Smooth muscle cell (in vitro differentiated cells): ENCODE measurements at regions not wholly inside any gene's neighbourhood (a gene's known extent, or its start where the extent isn't known, plus 50 kb on each side); places are given as distances from the start of the nearest gene placed in this dataset.

Experiments
- DNase-seq: peaks from one replicate; lab custom pipeline; 2025; ENCODE audit not compliant: unreplicated experiment; lab: John Stamatoyannopoulos, UW
- H2AFZ ChIP-seq: fragments of 200-600 bp; sonication (generic); 2 replicates; pipeline ENCODE4 v1.6.0; 2016; ENCODE audit warnings: antibody characterized with exemption, low read depth, mild to moderate bottlenecking
- H3F3A ChIP-seq: fragments of 200-600 bp; sonication (generic); 2 replicates; pipeline ENCODE4 v1.6.0; 2017; ENCODE audit warnings: antibody characterized with exemption, low read depth
- H3K27ac ChIP-seq: fragments of 200-600 bp; sonication (generic); 2 replicates; pipeline ENCODE4 v1.5.1; 2016; ENCODE audit warnings: low read depth, mild to moderate bottlenecking
- H3K27me3 ChIP-seq: fragments of 200-600 bp; sonication (generic); 2 replicates; pipeline ENCODE4 v1.6.1; 2016; ENCODE audit warnings: low read depth, mild to moderate bottlenecking
- H3K36me3 ChIP-seq: fragments of 200-600 bp; sonication (generic); 2 replicates; pipeline ENCODE4 v1.5.1; 2016; ENCODE audit warnings: low read depth
- H3K4me1 ChIP-seq: fragments of 200-600 bp; sonication (generic); 2 replicates; pipeline ENCODE4 v1.5.1; 2016; ENCODE audit warnings: low read depth
- H3K4me2 ChIP-seq: fragments of 200-600 bp; sonication (generic); 2 replicates; pipeline ENCODE4 v1.6.0; 2016; ENCODE audit warnings: mild to moderate bottlenecking
- H3K4me3 ChIP-seq: fragments of 200-600 bp; sonication (generic); 2 replicates; pipeline ENCODE4 v1.5.1; 2016; ENCODE audit warnings: mild to moderate bottlenecking
- H3K79me2 ChIP-seq: fragments of 200-600 bp; sonication (generic); 2 replicates; pipeline ENCODE4 v1.6.0; 2016; ENCODE audit warnings: low read depth, mild to moderate bottlenecking
- H3K9ac ChIP-seq: fragments of 200-600 bp; sonication (generic); 2 replicates; pipeline ENCODE4 v1.6.0; 2016; ENCODE audit warnings: low read depth
- H3K9me3 ChIP-seq: fragments of 200-600 bp; sonication (generic); replicated peaks from 2 replicates; pipeline ENCODE4 v1.5.1; 2016; ENCODE audit warnings: low read depth
- H4K20me1 ChIP-seq: fragments of 200-600 bp; sonication (generic); 2 replicates; pipeline ENCODE4 v1.6.0; 2016; ENCODE audit warnings: low read depth
- CTCF ChIP-seq: fragments of 200-600 bp; sonication (generic); IDR thresholded peaks from 2 replicates; pipeline ENCODE4 v1.5.1; 2017; ENCODE audit warnings: borderline replicate concordance, mild to moderate bottlenecking, antibody characterized with exemption; ENCODE audit not compliant: insufficient read depth, poor library complexity, severe bottlenecking
- WGBS: methylation state at CpG from one replicate; pipeline ENCODE4 v1.1.7; 2016; ENCODE audit warnings: low lambda C conversion rate; 5-methylcytosine and 5-hydroxymethylcytosine counted together

GRCh38 chr2:192288295-192288694 lies 93.6 kb upstream of the TMEFF2 start:
- Histone ChIP-seq H3K9me3 (no peaks in the 10 kb centered on the region), H3K4me1 (no peaks in the 10 kb centered on the region), H3K27ac (no peak overlapping the region), H3K9ac (no peak overlapping the region), H3F3A (no peaks in the 10 kb centered on the region), H4K20me1 (no peaks in the 10 kb centered on the region), H3K27me3 (no peaks in the 10 kb centered on the region), H3K79me2 (no peaks in the 10 kb centered on the region), H2AFZ (no peak overlapping the region), H3K4me3 (no peak overlapping the region), H3K36me3 (no peaks in the 10 kb centered on the region), H3K4me2 (no peak overlapping the region)
- TF ChIP-seq CTCF = no peak
- WGBS = 33% methylated on average over 2 of the region's 2 CpGs
- no peak for DNase-seq

- WGBS = 79% methylated on average over 3 of the region's 3 CpGs
- Histone ChIP-seq H3K4me1 (no peaks in the 10 kb centered on the region), H4K20me1 (no peaks in the 10 kb centered on the region), H3F3A (no peaks in the 10 kb centered on the region), H3K36me3 (no peaks in the 10 kb centered on the region), H2AFZ (no peak overlapping the region), H3K9me3 (no peaks in the 10 kb centered on the region), H3K27ac (no peak overlapping the region), H3K4me2 (no peak overlapping the region), H3K79me2 (no peaks in the 10 kb centered on the region), H3K4me3 (no peak overlapping the region), H3K9ac (no peak overlapping the region), H3K27me3 (no peaks in the 10 kb centered on the region)
- TF ChIP-seq CTCF = peak; percentile 14
- no peak for DNase-seq
These were observed 91.5 kb upstream of the TMEFF2 start for GRCh38 chr2:192286093-192286701.

- no peaks in the 10 kb centered on the region for H3K36me3 ChIP-seq
- no peak overlapping the region for H3K9ac ChIP-seq
- no peak overlapping the region for H2AFZ ChIP-seq
- no peaks in the 10 kb centered on the region for H3F3A ChIP-seq
- H3K27ac ChIP-seq = no peak overlapping the region
- H4K20me1 ChIP-seq = no peaks in the 10 kb centered on the region
- no peaks in the 10 kb centered on the region for H3K79me2 ChIP-seq
- no peaks in the 10 kb centered on the region for H3K27me3 ChIP-seq
- H3K4me2 ChIP-seq = no peak overlapping the region
- no peak overlapping the region for H3K4me3 ChIP-seq
- H3K9me3 ChIP-seq = no peaks in the 10 kb centered on the region
- no peak for DNase-seq
- 81% methylated on average over 1 of the region's 1 CpG for WGBS
- no peaks in the 10 kb centered on the region for H3K4me1 ChIP-seq
- no peak for TF ChIP-seq CTCF
These were observed 88.7 kb upstream of the TMEFF2 start for GRCh38 chr2:192283450-192283849.

- Histone ChIP-seq H3K79me2 (no peaks in the 10 kb centered on the region), H3K4me1 (no peaks in the 10 kb centered on the region), H3K4me2 (no peak overlapping the region), H3K4me3 (no peak overlapping the region), H3K9ac (no peak overlapping the region), H3K27me3 (no peaks in the 10 kb centered on the region), H3K27ac (no peak overlapping the region), H2AFZ (no peak overlapping the region), H4K20me1 (no peaks in the 10 kb centered on the region), H3K36me3 (no peaks in the 10 kb centered on the region), H3F3A (no peaks in the 10 kb centered on the region), H3K9me3 (no peaks in the 10 kb centered on the region)
- TF ChIP-seq CTCF = no peak
- no peak for DNase-seq
These were observed 84.0 kb upstream of the TMEFF2 start for GRCh38 chr2:192278701-192279100.
